GM12878 (cell line): ENCODE measurements at regions not wholly inside any gene's neighbourhood (a gene's known extent, or its start where the extent isn't known, plus 50 kb on each side); places are given as distances from the start of the nearest gene placed in this dataset.

Experiments used
- ATAC-seq: fragments of 200-7000 bp; cut with Tn5 transposase; 3 replicates; pipeline ENCODE4 v1.9.1; 2020; ENCODE audit warnings: mild to moderate bottlenecking, moderate library complexity
- BruUV-seq: library from RNA; stranded (reverse); fragments of 400-500 nt; replicated peaks from 2 replicates; lab custom pipeline; 2021; lab: Mats Ljungman, UMichigan
- CTCF ChIA-PET: fragments of 300-600 bp; sonication (Branson Sonifier 250); formaldehyde crosslinking; extraction: SDS; loops from one replicate; lab custom pipeline; 2021; ENCODE audit warnings: inconsistent platforms; lab: Yijun Ruan, JAX
- POLR2A ChIA-PET: fragments of 350-600 bp; formaldehyde crosslinking; extraction: SDS; loops from one replicate; lab custom pipeline; 2021; ENCODE audit warnings: inconsistent platforms; lab: Charles Lee
- RAD21 ChIA-PET: fragments of 300-600 bp; sonication (Branson Sonifier 250); formaldehyde crosslinking; loops from one replicate; lab custom pipeline; 2023; ENCODE audit warnings: antibody characterized with exemption; ENCODE audit not compliant: unreplicated experiment; lab: Charles Lee
- SMC1A ChIA-PET: fragments of 300-600 bp; sonication (Branson Sonifier 250); formaldehyde crosslinking; loops from one replicate; lab custom pipeline; 2023; ENCODE audit not compliant: unreplicated experiment, uncharacterized antibody; lab: Charles Lee
- DNase-seq: peaks from one replicate; pipeline ENCODE4 v3.0.0-alpha.2; 2011; ENCODE audit warnings: low read depth, low spot score
- FAIRE-seq: peaks from 3 replicates; lab custom pipeline; 2011; peaks lifted over from hg19 to GRCh38; lab: Jason Lieb, UNC
- H2AFZ ChIP-seq: 2 replicates; pipeline ENCODE4 v1.6.0; 2011; ENCODE audit warnings: low read depth, low read length, control low read depth; ENCODE audit not compliant: control insufficient read depth
- H3K27ac ChIP-seq: 2 replicates; pipeline ENCODE4 v1.5.1; 2011; ENCODE audit warnings: control low read depth; ENCODE audit not compliant: control insufficient read depth, insufficient read depth
- H3K27me3 ChIP-seq, 2 experiments: replicated peaks in 1 of 2; 2 replicates each; pipeline versions ENCODE4 v1.6.0 to v1.6.1; 2011; ENCODE audit warnings: low read length in 1 of 2; ENCODE audit not compliant: control insufficient read depth in 2 of 2, insufficient read depth in 2 of 2
- H3K36me3 ChIP-seq, 2 experiments: 2 replicates each; pipeline ENCODE4 v1.5.1; 2011; ENCODE audit warnings: low read length in 1 of 2; ENCODE audit not compliant: control insufficient read depth in 2 of 2, insufficient read depth in 2 of 2
- H3K4me1 ChIP-seq: 2 replicates; pipeline ENCODE4 v1.6.1; 2011; ENCODE audit warnings: mild to moderate bottlenecking, low read length, moderate library complexity, mixed read lengths; ENCODE audit not compliant: control insufficient read depth, insufficient read depth
- H3K4me2 ChIP-seq: 2 replicates; pipeline ENCODE4 v1.6.0; 2011; ENCODE audit warnings: control low read depth; ENCODE audit not compliant: control insufficient read depth, insufficient read depth
- H3K4me3 ChIP-seq: fragments of 200-600 bp; sonication (generic); 2 replicates; pipeline ENCODE4 v1.5.1; 2016
- H3K79me2 ChIP-seq: 2 replicates; pipeline ENCODE4 v1.6.0; 2011; ENCODE audit warnings: low read length; ENCODE audit not compliant: control insufficient read depth, insufficient read depth
- H3K9ac ChIP-seq: 2 replicates; pipeline ENCODE4 v1.8.0; 2011; ENCODE audit warnings: low read length, control low read depth, mixed read lengths; ENCODE audit not compliant: control insufficient read depth, insufficient read depth
- H3K9me3 ChIP-seq: replicated peaks from 3 replicates; pipeline ENCODE4 v1.5.1; 2011; ENCODE audit warnings: mild to moderate bottlenecking, low read length; ENCODE audit not compliant: control insufficient read depth, insufficient read depth
- H4K20me1 ChIP-seq: 2 replicates; pipeline ENCODE4 v1.6.0; 2011; ENCODE audit not compliant: control insufficient read depth, insufficient read depth
- ASH2L ChIP-seq: fragments of 300-600, 200-600 bp; sonication (generic); IDR thresholded peaks from 2 replicates; pipeline ENCODE4 v1.6.1; 2017; ENCODE audit warnings: low read depth, mild to moderate bottlenecking, borderline replicate concordance
- ATF2 ChIP-seq: IDR thresholded peaks from 2 replicates; pipeline ENCODE4 v1.6.1; 2012; ENCODE audit warnings: low read length, inconsistent platforms
- ATF3 ChIP-seq: IDR thresholded peaks from 2 replicates; pipeline ENCODE4 v1.6.1; 2011; ENCODE audit warnings: low read depth, mild to moderate bottlenecking, low read length, moderate library complexity, borderline replicate concordance; ENCODE audit errors: extremely low read depth
- ATF7 ChIP-seq: fragments of 450-650 bp; IDR thresholded peaks from 2 replicates; pipeline ENCODE4 v1.6.1; 2016; ENCODE audit warnings: low read depth, mild to moderate bottlenecking
- BMI1 ChIP-seq: fragments of 450-650 bp; IDR thresholded peaks from 2 replicates; pipeline ENCODE4 v1.6.1; 2016; ENCODE audit warnings: mild to moderate bottlenecking, moderate library complexity, borderline replicate concordance
- CBX3 ChIP-seq: fragments of 200-600 bp; sonication (generic); IDR thresholded peaks from 2 replicates; pipeline ENCODE4 v1.6.1; 2016; ENCODE audit warnings: low read depth, borderline replicate concordance
- CEBPB ChIP-seq, 2 experiments: fragments of 150-350 bp in 1 of 2; IDR thresholded peaks; 2 replicates each; pipeline ENCODE4 v1.6.1; 2012 to 2014; ENCODE audit warnings: low read depth in 2 of 2, low read length in 2 of 2, borderline replicate concordance in 1 of 2, inconsistent platforms in 1 of 2
- CHD4 ChIP-seq: fragments of 200-600 bp; sonication (generic); IDR thresholded peaks from 2 replicates; pipeline ENCODE4 v1.6.1; 2016; ENCODE audit warnings: mild to moderate bottlenecking
- NR2C2 ChIP-seq: IDR thresholded peaks from 2 replicates; pipeline ENCODE4 v1.6.1; 2011; ENCODE audit warnings: borderline replicate concordance, low read depth; ENCODE audit not compliant: control insufficient read depth, insufficient read length
- NRF1 ChIP-seq: conservative IDR thresholded peaks from 2 replicates; pipeline ENCODE4 v1.6.1; 2011; ENCODE audit warnings: mild to moderate bottlenecking, low read depth, low read length, improper control_type of control experiment
- PBX3 ChIP-seq: IDR thresholded peaks from 2 replicates; pipeline ENCODE4 v1.6.1; 2011; ENCODE audit warnings: mild to moderate bottlenecking, low read depth, low read length, moderate library complexity; ENCODE audit not compliant: insufficient replicate concordance
- PML ChIP-seq: IDR thresholded peaks from 2 replicates; pipeline ENCODE4 v1.6.1; 2012; ENCODE audit warnings: low read length, inconsistent platforms
- RAD51 ChIP-seq: fragments of 450-650 bp; IDR thresholded peaks from 2 replicates; pipeline ENCODE4 v1.6.1; 2016; ENCODE audit warnings: moderate library complexity, mild to moderate bottlenecking, inconsistent platforms
- SMC3 ChIP-seq: IDR thresholded peaks from 2 replicates; pipeline ENCODE4 v1.6.1; 2011; ENCODE audit warnings: low read length, improper control_type of control experiment, borderline replicate concordance
- TCF12 ChIP-seq: IDR thresholded peaks from 2 replicates; pipeline ENCODE4 v1.6.1; 2011; ENCODE audit warnings: low read depth, mild to moderate bottlenecking, low read length
- ZNF687 ChIP-seq: fragments of 450-650 bp; IDR thresholded peaks from 2 replicates; pipeline ENCODE4 v1.6.1; 2017; ENCODE audit warnings: mild to moderate bottlenecking, moderate library complexity
- WGBS: methylation state at CpG from one replicate; pipeline ENCODE4 v1.1.6; 2016; ENCODE audit warnings: low lambda C conversion rate; ENCODE audit not compliant: insufficient replicate concordance, insufficient coverage; ENCODE audit errors: missing lambda C conversion rate; 5-methylcytosine and 5-hydroxymethylcytosine counted together
- in situ Hi-C: fragments of 300-500 bp; cut with MboI; formaldehyde crosslinking; loops from 9 replicates; pipeline ENCODE4 v1.14.3; 2018; ENCODE audit warnings: mixed read lengths
- intact Hi-C: fragments of 100-400 bp; cut with micrococcal nuclease; formaldehyde crosslinking; loops from one replicate; pipeline ENCODE4 v1.14.2; 2022; ENCODE audit not compliant: unreplicated experiment

GRCh38 chr6:111990214-111990613, 63.7 kb upstream of the CCN6 start:
- Histone ChIP-seq H3K4me1 (peaks cover 43% of the 10 kb centered on the region), H3K9ac (no peak overlapping the region), H3K79me2 (no peaks in the 10 kb centered on the region), H3K4me3 (no peak overlapping the region), H2AFZ (no peak overlapping the region; the same call in 1 of the 2 replicates), H3K36me3 (no peaks in the 10 kb centered on the region), H3K9me3 (no peaks in the 10 kb centered on the region; the same call in 2 of the 3 replicates), H3K4me2 (peak overlapping the region; percentile 50; the same call in 1 of the 2 replicates), H4K20me1 (no peaks in the 10 kb centered on the region), H3K27ac (peak overlapping the region; percentile 75), H3K27me3 (no peaks in the 10 kb centered on the region)
- ChIA-PET CTCF (interaction anchor here (0.8 to 1.1 kb wide), 6 partner anchors 38 to 310 kb away, joined by 3 to 5 read pairs (median 4); no protein-coding TSS in a partner anchor), RAD21 (interaction anchor here (0.7 to 1.7 kb wide), 9 partner anchors 32 to 264 kb away, joined by 3 to 14 read pairs (median 4); no protein-coding TSS in a partner anchor), POLR2A (interaction anchor here (0.5 kb wide), 1 partner anchor 21 kb away, joined by 3 read pairs; no protein-coding TSS in a partner anchor), SMC1A (interaction anchor here (0.8 to 2.0 kb wide), 16 partner anchors 9 to 280 kb away, joined by 3 to 7 read pairs (median 3); no protein-coding TSS in a partner anchor)
- FAIRE-seq (peak; percentile 41), DNase-seq (no peak), ATAC-seq (peak; percentile 70)
- 0% methylated on average over 2 of the region's 2 CpGs for WGBS
- in situ Hi-C loops = no loop called here
- peak; percentile 48; the same call in 1 of the 2 replicates for TF ChIP-seq PML
- peak; percentile 46; the same call in 1 of the 2 replicates for TF ChIP-seq ATF2
- TF ChIP-seq ATF3 = no peak
- no peak for TF ChIP-seq ASH2L
- no peak for TF ChIP-seq CEBPB (IDR thresholded peaks at IDR 0.05; ENCODE audit: borderline replicate concordance in 1 of 2, low read depth in 2 of 2, low read length in 2 of 2)
- TF ChIP-seq TCF12 = no peak
- TF ChIP-seq CBX3 = no peak
- TF ChIP-seq ATF7 = no peak
- no peak for TF ChIP-seq RAD51
- TF ChIP-seq SMC3 = no peak
- no peak for TF ChIP-seq CHD4
- TF ChIP-seq BMI1 = no peak
- TF ChIP-seq NRF1 = no peak
- TF ChIP-seq NR2C2 = no peak
- TF ChIP-seq ZNF687 = no peak
- TF ChIP-seq PBX3 = no peak
- no TSS peak for BruUV-seq
- intact Hi-C loops = no loop called here
